ENCODE measurements at regions not wholly inside any gene's neighbourhood (a gene's known extent, or its start where the extent isn't known, plus 50 kb on each side); places are given as distances from the start of the nearest gene placed in this dataset.

GRCh38 chr13:75124415-75124814 lies 357.6 kb downstream of the TBC1D4 start:
- no peak for DNase-seq
- Histone ChIP-seq H3K27me3 (replicated peaks in 1 of 7) (no peaks in the 10 kb centered on the region), H3K27ac (no peak overlapping the region), H3K4me1 (no peaks in the 10 kb centered on the region), H3K9me3 (peaks cover 0 to 7% (median 0%) of the 10 kb centered on the region in 8 donors), H3K36me3 (no peaks in the 10 kb centered on the region), H3K4me3 (no peak overlapping the region)
- TF ChIP-seq POLR2AphosphoS5 (IDR thresholded peaks at IDR 0.05) (no peak), POLR2A (IDR thresholded peaks at IDR 0.05) (no peak), CTCF (IDR thresholded peaks at IDR 0.05 in 8 of 11, conservative IDR thresholded peaks at IDR 0.05 in 3 of 11) (no peak)
- intact Hi-C loops (cut with DNase I; ENCODE audit: low total_unique reads): no loop called here

- no peak overlapping the region for H3K27ac ChIP-seq
- H3K27me3 ChIP-seq (replicated peaks in 1 of 7): no peaks in the 10 kb centered on the region
- TF ChIP-seq POLR2A (IDR thresholded peaks at IDR 0.05) (no peak), POLR2AphosphoS5 (IDR thresholded peaks at IDR 0.05) (no peak), CTCF (IDR thresholded peaks at IDR 0.05 in 8 of 11, conservative IDR thresholded peaks at IDR 0.05 in 3 of 11) (no peak)
- H3K36me3 ChIP-seq: no peaks in the 10 kb centered on the region
- 76 to 92% (median 84%) methylated on average over 1 of the region's 1 CpG for WGBS, 5 donors
- intact Hi-C loops (cut with DNase I; ENCODE audit: low total_unique reads): no loop called here
- DNase-seq: no peak
- no peak overlapping the region for H3K4me3 ChIP-seq
- no peaks in the 10 kb centered on the region for H3K4me1 ChIP-seq
- H3K9me3 ChIP-seq: peaks cover 0 to 7% (median 0%) of the 10 kb centered on the region in 8 donors
Observed at GRCh38 chr13:75123428-75123827, 358.5 kb downstream of the TBC1D4 start.

GRCh38 chr13:75120085-75120484 lies 361.9 kb downstream of the TBC1D4 start:
- 76 to 81% (median 78%) methylated on average over 4 of the region's 4 CpGs for WGBS, 5 donors
- no peak for TF ChIP-seq POLR2AphosphoS5 (IDR thresholded peaks at IDR 0.05)
- no peak for TF ChIP-seq POLR2A (IDR thresholded peaks at IDR 0.05)
- TF ChIP-seq CTCF (IDR thresholded peaks at IDR 0.05 in 8 of 11, conservative IDR thresholded peaks at IDR 0.05 in 3 of 11): no peak
- no peaks in the 10 kb centered on the region for H3K4me1 ChIP-seq
- no peaks in the 10 kb centered on the region for H3K36me3 ChIP-seq
- intact Hi-C loops (cut with DNase I; ENCODE audit: low total_unique reads): no loop called here
- H3K4me3 ChIP-seq: no peak overlapping the region
- no peaks in the 10 kb centered on the region for H3K27me3 ChIP-seq (replicated peaks in 1 of 7)
- peaks cover 0 to 7% (median 0%) of the 10 kb centered on the region in 8 donors for H3K9me3 ChIP-seq
- no peak for DNase-seq
- H3K27ac ChIP-seq: no peak overlapping the region

- no peaks in the 10 kb centered on the region for H3K36me3 ChIP-seq
- no peak overlapping the region for H3K27ac ChIP-seq
- H3K4me1 ChIP-seq: no peaks in the 10 kb centered on the region
- no peak for DNase-seq
- 67 to 88% (median 76%) methylated on average over 2 of the region's 2 CpGs for WGBS, 5 donors
- intact Hi-C loops (cut with DNase I; ENCODE audit: low total_unique reads): no loop called here
- peaks cover 0 to 24% (median 6%) of the 10 kb centered on the region in 8 donors for H3K9me3 ChIP-seq
- TF ChIP-seq POLR2A (IDR thresholded peaks at IDR 0.05) (no peak), CTCF (IDR thresholded peaks at IDR 0.05 in 8 of 11, conservative IDR thresholded peaks at IDR 0.05 in 3 of 11) (no peak), POLR2AphosphoS5 (IDR thresholded peaks at IDR 0.05) (no peak)
- H3K4me3 ChIP-seq: no peak overlapping the region
- H3K27me3 ChIP-seq (replicated peaks in 1 of 7): no peaks in the 10 kb centered on the region
Observed at GRCh38 chr13:75115171-75115570, 366.8 kb downstream of the TBC1D4 start.

Measured in spleen (tissue), 11 donors.